K562 (cell line): ENCODE measurements at regions not wholly inside any gene's neighbourhood (a gene's known extent, or its start where the extent isn't known, plus 50 kb on each side); places are given as distances from the start of the nearest gene placed in this dataset.
"Not testable (repeated sequence)": the region's sequence is repeated elsewhere in the genome, so short reads cannot be mapped to it uniquely, and the experiment has no call there.

ENCODE experiments used
- C11orf30 ChIP-seq: fragments of 450-650 bp; IDR thresholded peaks from 2 replicates; pipeline ENCODE4 v1.6.1; 2016; ENCODE audit warnings: low read depth, mild to moderate bottlenecking
- CTCF ChIP-seq, 3 experiments: IDR thresholded peaks in 2 of 3; conservative IDR thresholded peaks in 1 of 3; 2 replicates each; pipeline ENCODE4 v1.5.1; 2011 to 2012; ENCODE audit warnings: low read length in 3 of 3, mild to moderate bottlenecking in 3 of 3, control low read depth in 2 of 3, improper control_type of control experiment in 1 of 3, inconsistent platforms in 1 of 3, low read depth in 1 of 3, mixed read lengths in 1 of 3, moderate library complexity in 1 of 3; ENCODE audit not compliant: insufficient read depth in 2 of 3
- EZH2 ChIP-seq: IDR thresholded peaks from 2 replicates; pipeline ENCODE4 v1.6.1; 2012; ENCODE audit warnings: low read depth, mild to moderate bottlenecking, inconsistent platforms, low read length, borderline replicate concordance
- HNRNPH1 ChIP-seq: fragments of 200-400 bp; formaldehyde crosslinking; optimal IDR thresholded peaks from 2 replicates; pipeline ENCODE3; 2017; ENCODE audit warnings: low read depth, mild to moderate bottlenecking, low read length, moderate library complexity
- JUND ChIP-seq, 2 experiments: IDR thresholded peaks; 2 replicates in 1 of 2; 3 replicates in 1 of 2; pipeline ENCODE4 v1.6.1; 2011; ENCODE audit warnings: borderline replicate concordance in 2 of 2, low read depth in 2 of 2, low read length in 2 of 2, improper control_type of control experiment in 1 of 2, missing biosample characterization in 1 of 2, missing genetic modification characterization in 1 of 2, missing genetic modification reagents in 1 of 2
- MTF1 ChIP-seq: fragments of 250-450 bp; sonication (Bioruptor Pico); IDR thresholded peaks from 2 replicates; pipeline ENCODE4 v1.9.0; 2021; ENCODE audit warnings: moderate library complexity, mild to moderate bottlenecking, inconsistent platforms, borderline replicate concordance
- MYNN ChIP-seq, 2 experiments: sonication (generic); formaldehyde crosslinking in 1 of 2; IDR thresholded peaks; 2 replicates each; pipeline versions ENCODE4 v1.5.0 to v1.6.1; 2016 to 2020; ENCODE audit warnings: antibody characterized with exemption in 1 of 2, missing genetic modification reagents in 1 of 2
- RAD51 ChIP-seq: fragments of 450-650 bp; IDR thresholded peaks from 2 replicates; pipeline ENCODE4 v1.7.1; 2016; ENCODE audit warnings: low read depth, mild to moderate bottlenecking, borderline replicate concordance
- SPI1 ChIP-seq: IDR thresholded peaks from 2 replicates; pipeline ENCODE4 v1.6.1; 2011; ENCODE audit warnings: low read depth, low read length, control low read depth, borderline replicate concordance
- SREBF1 ChIP-seq: fragments of 150-350 bp; IDR thresholded peaks from 2 replicates; pipeline ENCODE4 v1.6.1; 2014; ENCODE audit warnings: antibody characterized with exemption, low read depth, low read length, borderline replicate concordance
- SRF ChIP-seq, 2 experiments: fragments of 250-450, 450-650 bp in 1 of 2; sonication (Bioruptor Pico) in 1 of 2; sonication (generic) in 1 of 2; formaldehyde crosslinking; IDR thresholded peaks; 2 replicates each; pipeline versions ENCODE4 v1.5.0 to v1.5.1; 2020 to 2022; ENCODE audit warnings: mild to moderate bottlenecking in 1 of 2, missing genetic modification reagents in 1 of 2
- USF1 ChIP-seq: sonication (generic); formaldehyde crosslinking; IDR thresholded peaks from 2 replicates; pipeline ENCODE4 v1.9.0; 2022; ENCODE audit warnings: mild to moderate bottlenecking, missing genetic modification reagents

DNA sequence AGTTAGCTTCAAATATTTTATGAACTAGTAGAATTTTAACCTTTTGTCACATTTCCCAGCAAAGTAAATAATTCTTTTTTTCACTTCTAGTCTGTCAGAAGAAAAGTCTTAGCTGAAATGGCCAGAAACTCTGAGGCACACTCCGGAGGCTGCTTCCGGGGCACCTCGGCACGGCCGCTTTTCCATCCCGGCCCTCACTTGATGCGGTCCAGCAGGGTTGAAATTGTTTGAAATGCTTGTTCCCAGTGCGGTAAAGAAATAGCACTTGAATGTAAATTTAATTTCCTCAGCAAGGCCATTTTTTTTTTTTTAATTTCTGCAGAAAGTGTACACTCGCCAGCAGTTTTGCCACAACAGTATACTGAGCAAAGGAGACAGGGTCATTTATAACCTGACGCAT, 154.7 kb upstream of the FAM20C start:
- not testable (repeated sequence) for TF ChIP-seq SREBF1; USF1 (CRISPR knock-in tag); SRF (CRISPR knock-in tag; IDR thresholded peaks at IDR 0.05); RAD51; EZH2; MTF1 (CRISPR knock-in tag); JUND (IDR thresholded peaks at IDR 0.05; ENCODE audit: borderline replicate concordance, low read depth, low read length); JUND (tag; IDR thresholded peaks at IDR 0.05; ENCODE audit: borderline replicate concordance, low read depth, low read length); C11orf30; SPI1; CTCF (IDR thresholded peaks at IDR 0.05 in 2 of 3, conservative IDR thresholded peaks at IDR 0.05 in 1 of 3; ENCODE audit: insufficient read depth in 2 of 3, low read depth in 1 of 3, low read length in 3 of 3); MYNN (IDR thresholded peaks at IDR 0.05); MYNN (CRISPR knock-in tag; IDR thresholded peaks at IDR 0.05); HNRNPH1
